WERI-Rb-1 (cell line): ENCODE measurements at regions not wholly inside any gene's neighbourhood (a gene's known extent, or its start where the extent isn't known, plus 50 kb on each side); places are given as distances from the start of the nearest gene placed in this dataset.

Source experiments
- DNase-seq: peaks from one replicate; pipeline ENCODE4 v3.0.0-alpha.2; 2020
- H3K27ac ChIP-seq: fragments of 250-450 bp; sonication (Bioruptor Pico); 2 replicates; pipeline ENCODE4 v1.5.1; 2020; ENCODE audit warnings: mild to moderate bottlenecking, moderate library complexity
- H3K27me3 ChIP-seq: fragments of 250-450 bp; sonication (Bioruptor Pico); 2 replicates; pipeline ENCODE4 v1.5.1; 2021; ENCODE audit warnings: mild to moderate bottlenecking, low read depth, moderate library complexity; ENCODE audit not compliant: insufficient read depth, severe bottlenecking
- H3K36me3 ChIP-seq: fragments of 250-450 bp; sonication (Bioruptor Pico); 2 replicates; pipeline ENCODE4 v1.5.1; 2020; ENCODE audit warnings: mild to moderate bottlenecking, moderate library complexity
- H3K4me3 ChIP-seq: 2 replicates; pipeline ENCODE4 v1.5.1; 2011; ENCODE audit warnings: low read depth, mild to moderate bottlenecking, control low read depth, low read length
- H3K9me3 ChIP-seq: fragments of 250-450 bp; sonication (Bioruptor Pico); 2 replicates; pipeline ENCODE4 v1.5.1; 2021; ENCODE audit warnings: mild to moderate bottlenecking, moderate library complexity; ENCODE audit not compliant: severe bottlenecking
- CTCF ChIP-seq: IDR thresholded peaks from 2 replicates; pipeline ENCODE4 v1.5.1; 2011; ENCODE audit warnings: low read depth, mild to moderate bottlenecking, control low read depth, inconsistent platforms, low read length

DNA sequence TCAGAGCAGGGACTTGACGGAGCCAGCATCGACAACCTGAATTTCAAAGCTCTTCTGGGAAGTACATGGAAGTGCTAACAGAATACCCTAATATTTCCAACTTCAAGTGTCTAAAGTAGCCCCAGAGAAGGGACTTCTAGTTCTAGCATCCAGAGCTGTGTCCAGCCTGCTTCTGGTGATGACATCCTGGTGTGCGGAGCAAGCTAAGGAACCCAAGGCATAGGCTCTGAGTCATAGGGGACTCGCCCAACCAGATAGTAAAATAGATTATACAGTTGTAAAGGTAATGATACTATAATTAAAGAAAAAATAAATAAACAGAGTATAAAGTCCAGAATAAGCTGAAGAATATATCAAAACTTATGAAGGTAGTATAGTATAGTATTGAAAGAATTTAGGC lies 108.1 kb upstream of the SERPINE2 start:
- Histone ChIP-seq H3K9me3 (no peaks in the 10 kb centered on the region), H3K27me3 (no peaks in the 10 kb centered on the region), H3K36me3 (no peaks in the 10 kb centered on the region), H3K27ac (no peak overlapping the region), H3K4me3 (no peak overlapping the region)
- DNase-seq: no peak
- no peak for TF ChIP-seq CTCF

- Histone ChIP-seq H3K4me3 (no peak overlapping the region), H3K36me3 (no peaks in the 10 kb centered on the region), H3K27ac (no peak overlapping the region), H3K27me3 (no peaks in the 10 kb centered on the region), H3K9me3 (no peaks in the 10 kb centered on the region)
- no peak for TF ChIP-seq CTCF
- no peak for DNase-seq
Measured at GRCh38 chr2:224146356-224147160, 107.5 kb upstream of the SERPINE2 start.

- Histone ChIP-seq H3K27ac (no peak overlapping the region), H3K27me3 (no peaks in the 10 kb centered on the region), H3K4me3 (no peak overlapping the region), H3K9me3 (no peaks in the 10 kb centered on the region), H3K36me3 (no peaks in the 10 kb centered on the region)
- no peak for TF ChIP-seq CTCF
- DNase-seq: no peak
Measured at GRCh38 chr2:224145751-224146355, 106.8 kb upstream of the SERPINE2 start.

- H3K9me3 ChIP-seq: no peaks in the 10 kb centered on the region
- DNase-seq: no peak
- no peak overlapping the region for H3K4me3 ChIP-seq
- no peaks in the 10 kb centered on the region for H3K27me3 ChIP-seq
- no peak overlapping the region for H3K27ac ChIP-seq
- no peak for TF ChIP-seq CTCF
- H3K36me3 ChIP-seq: no peaks in the 10 kb centered on the region
Measured at GRCh38 chr2:224143526-224143925, 104.4 kb upstream of the SERPINE2 start.

- Histone ChIP-seq H3K27me3 (no peaks in the 10 kb centered on the region), H3K4me3 (no peak overlapping the region), H3K9me3 (no peaks in the 10 kb centered on the region), H3K36me3 (no peaks in the 10 kb centered on the region), H3K27ac (no peak overlapping the region)
- no peak for DNase-seq
- TF ChIP-seq CTCF: no peak
Measured at GRCh38 chr2:224142397-224143312, 103.6 kb upstream of the SERPINE2 start.
